H1 (cell line): ENCODE measurements at regions not wholly inside any gene's neighbourhood (a gene's known extent, or its start where the extent isn't known, plus 50 kb on each side); places are given as distances from the start of the nearest gene placed in this dataset.

Experiments
- EP300 ChIP-seq, 2 experiments: IDR thresholded peaks; 1 replicate in 1 of 2; 2 replicates in 1 of 2; pipeline ENCODE4 v1.6.1; 2011 to 2012; ENCODE audit warnings: low read depth in 2 of 2, low read length in 2 of 2, mild to moderate bottlenecking in 2 of 2, borderline replicate concordance in 1 of 2, inconsistent platforms in 1 of 2, moderate library complexity in 1 of 2
- GTF2F1 ChIP-seq: IDR thresholded peaks from 2 replicates; pipeline ENCODE4 v1.6.1; 2012; ENCODE audit warnings: low read depth, low read length, improper control_type of control experiment, borderline replicate concordance
- MAFK ChIP-seq: IDR thresholded peaks from 2 replicates; pipeline ENCODE4 v1.6.1; 2012; ENCODE audit warnings: low read depth, mild to moderate bottlenecking, improper control_type of control experiment, low read length
- MAX ChIP-seq: IDR thresholded peaks from 2 replicates; pipeline ENCODE4 v1.6.1; 2012; ENCODE audit warnings: inconsistent platforms
- POLR2A ChIP-seq, 2 experiments: IDR thresholded peaks; 1 replicate in 1 of 2; 2 replicates in 1 of 2; pipeline ENCODE4 v1.6.1; 2011; ENCODE audit warnings: low read depth in 2 of 2, low read length in 2 of 2, mild to moderate bottlenecking in 2 of 2; ENCODE audit errors: control extremely low read depth in 1 of 2
- POLR2AphosphoS5 ChIP-seq: IDR thresholded peaks from 2 replicates; pipeline ENCODE4 v1.6.1; 2011; ENCODE audit warnings: low read depth, low read length
- TAF1 ChIP-seq: IDR thresholded peaks from 2 replicates; pipeline ENCODE4 v1.6.1; 2011; ENCODE audit warnings: mild to moderate bottlenecking, low read depth, low read length
- TEAD4 ChIP-seq: IDR thresholded peaks from 2 replicates; pipeline ENCODE4 v1.6.1; 2012; ENCODE audit warnings: low read depth, low read length, inconsistent platforms, mixed read lengths
- TF ChIP-seq, protein P1 (sequence below), 3 experiments: IDR thresholded peaks; 1 replicate in 2 of 3; 2 replicates in 1 of 3; pipeline versions ENCODE4 v1.5.1 to v1.6.1; 2011; ENCODE audit warnings: low read length in 3 of 3, mild to moderate bottlenecking in 3 of 3, inconsistent platforms in 2 of 3, low read depth in 1 of 3, moderate library complexity in 1 of 3; ENCODE audit not compliant: insufficient read depth in 1 of 3; ENCODE audit errors: control extremely low read depth in 1 of 3

DNA sequence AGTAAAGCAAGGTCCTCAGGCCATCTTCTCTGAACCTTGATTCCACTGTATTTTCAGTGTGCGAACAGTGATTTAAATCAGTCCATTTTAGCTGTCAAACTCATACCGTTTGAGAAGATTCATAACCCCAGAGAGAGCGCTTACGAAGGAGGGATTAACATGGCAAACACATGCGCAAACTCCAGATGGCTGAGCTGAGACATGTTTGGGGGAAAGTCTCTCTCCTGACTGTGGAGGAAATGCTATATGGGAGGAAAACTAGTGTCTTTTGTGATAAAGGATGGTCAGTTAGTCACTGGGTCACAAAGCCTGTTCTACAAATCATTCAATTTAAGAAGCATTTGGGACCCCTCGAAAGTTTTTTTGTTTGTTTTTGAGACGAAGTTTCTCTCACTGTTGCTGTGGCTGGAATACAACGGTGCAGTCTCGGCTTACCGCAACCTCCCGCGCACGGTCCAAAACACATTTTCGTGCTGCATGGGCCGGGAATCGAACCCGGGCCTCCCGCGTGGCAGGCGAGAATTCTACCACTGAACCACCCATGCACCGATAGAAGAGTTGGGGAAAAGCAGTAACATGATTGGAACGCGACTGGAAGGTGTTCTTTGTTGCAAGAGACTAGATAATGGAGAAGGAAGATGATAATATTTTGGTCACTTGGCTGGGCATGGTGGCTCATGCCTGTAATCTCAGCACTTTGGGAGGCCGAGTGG, 58.4 kb upstream of the CXADR start:
- TF ChIP-seq POLR2A (IDR thresholded peaks at IDR 0.05; ENCODE audit: control extremely low read depth in 1 of 2, low read depth in 2 of 2, low read length in 2 of 2) (no peak; a peak in 1 of 3 replicates), MAX (peak; percentile 11; the same call in 1 of the 2 replicates), TAF1 (no peak), TEAD4 (peak; percentile 80), EP300 (IDR thresholded peaks at IDR 0.05; ENCODE audit: borderline replicate concordance in 1 of 2, low read depth in 2 of 2, low read length in 2 of 2) (no peak), MAFK (peak; percentile 88; the same call in 1 of the 2 replicates), GTF2F1 (no peak), POLR2AphosphoS5 (no peak)
- TF ChIP-seq, protein P1, sequence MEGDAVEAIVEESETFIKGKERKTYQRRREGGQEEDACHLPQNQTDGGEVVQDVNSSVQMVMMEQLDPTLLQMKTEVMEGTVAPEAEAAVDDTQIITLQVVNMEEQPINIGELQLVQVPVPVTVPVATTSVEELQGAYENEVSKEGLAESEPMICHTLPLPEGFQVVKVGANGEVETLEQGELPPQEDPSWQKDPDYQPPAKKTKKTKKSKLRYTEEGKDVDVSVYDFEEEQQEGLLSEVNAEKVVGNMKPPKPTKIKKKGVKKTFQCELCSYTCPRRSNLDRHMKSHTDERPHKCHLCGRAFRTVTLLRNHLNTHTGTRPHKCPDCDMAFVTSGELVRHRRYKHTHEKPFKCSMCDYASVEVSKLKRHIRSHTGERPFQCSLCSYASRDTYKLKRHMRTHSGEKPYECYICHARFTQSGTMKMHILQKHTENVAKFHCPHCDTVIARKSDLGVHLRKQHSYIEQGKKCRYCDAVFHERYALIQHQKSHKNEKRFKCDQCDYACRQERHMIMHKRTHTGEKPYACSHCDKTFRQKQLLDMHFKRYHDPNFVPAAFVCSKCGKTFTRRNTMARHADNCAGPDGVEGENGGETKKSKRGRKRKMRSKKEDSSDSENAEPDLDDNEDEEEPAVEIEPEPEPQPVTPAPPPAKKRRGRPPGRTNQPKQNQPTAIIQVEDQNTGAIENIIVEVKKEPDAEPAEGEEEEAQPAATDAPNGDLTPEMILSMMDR (IDR thresholded peaks at IDR 0.05; ENCODE audit: control extremely low read depth in 1 of 3, insufficient read depth in 1 of 3, low read depth in 1 of 3, low read length in 3 of 3): no peak
